HG03439 (cell line): ENCODE measurements at regions not wholly inside any gene's neighbourhood (a gene's known extent, or its start where the extent isn't known, plus 50 kb on each side); places are given as distances from the start of the nearest gene placed in this dataset.
A peak's percentile ranks its signal among the peaks of the same experiment; 100 is the strongest.

Source experiments
- ATAC-seq: cut with Tn5 transposase; IDR thresholded peaks from one replicate; pipeline ENCODE4 v1.9.1; 2021; ENCODE audit warnings: mild to moderate bottlenecking, moderate library complexity; ENCODE audit not compliant: unreplicated experiment

DNA sequence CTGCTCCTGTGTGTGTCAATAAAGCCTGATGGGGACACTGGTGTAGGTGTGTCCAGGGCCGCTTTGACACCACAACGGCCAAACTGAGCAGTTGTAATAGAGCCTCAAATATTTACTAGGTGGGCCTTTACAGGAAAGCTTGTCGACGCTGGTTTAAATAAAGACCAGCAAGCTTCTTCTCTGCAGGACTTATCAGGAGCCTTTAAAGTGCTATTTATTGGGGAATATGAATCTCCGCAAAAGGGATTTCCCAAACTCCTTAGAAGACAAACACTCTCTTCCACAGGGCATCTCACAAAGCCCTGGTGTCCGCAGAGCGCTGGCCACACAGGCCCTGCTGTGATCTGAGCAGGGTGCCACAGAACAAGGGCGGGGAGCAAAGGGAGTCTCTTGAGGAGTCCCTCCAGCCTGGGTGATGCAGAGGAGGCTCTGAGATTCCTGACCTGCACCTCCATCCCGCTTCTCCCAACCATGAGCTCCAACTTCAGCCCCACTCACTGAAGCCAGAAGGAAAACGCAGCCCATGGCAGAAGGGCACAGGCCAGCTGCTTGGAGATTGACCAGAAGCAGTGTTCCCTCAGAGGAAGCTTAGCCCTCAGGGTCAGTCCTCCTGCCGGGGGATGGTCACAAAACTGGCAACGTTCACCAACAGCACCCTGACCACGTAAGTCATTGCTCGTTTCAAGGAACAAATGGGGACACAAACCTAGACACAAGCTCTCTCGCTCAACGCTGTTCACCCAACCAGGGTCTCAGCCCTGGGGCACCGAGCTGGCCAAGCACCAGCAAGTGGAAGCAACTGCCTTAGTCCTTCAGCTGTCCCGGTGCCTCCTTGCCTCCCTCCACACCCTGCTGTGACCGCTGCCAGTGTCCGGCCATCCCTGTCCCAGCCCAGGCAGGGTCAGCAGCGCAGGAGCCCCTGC, 129.5 kb downstream of the OAT start:
- ATAC-seq: no peak

DNA sequence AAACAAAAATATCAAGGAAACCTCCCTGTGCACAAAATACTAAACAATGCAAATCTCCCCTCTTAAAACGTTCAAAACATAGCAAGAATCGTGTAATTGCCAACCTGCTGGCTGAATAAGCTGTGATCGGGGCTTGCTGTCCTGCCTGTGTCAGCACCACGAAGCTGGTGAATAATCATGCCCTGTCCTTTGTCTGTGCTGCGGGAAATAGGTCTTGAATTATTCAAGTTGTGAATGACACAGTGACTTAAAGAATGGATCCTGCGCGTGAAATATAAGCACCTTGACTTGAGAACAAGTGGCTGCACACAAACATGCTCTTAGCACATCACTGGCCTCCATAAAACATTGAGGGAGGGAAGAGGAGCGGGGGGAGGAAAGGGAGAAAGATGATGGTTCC, 130.2 kb downstream of the OAT start:
- ATAC-seq: no peak

DNA sequence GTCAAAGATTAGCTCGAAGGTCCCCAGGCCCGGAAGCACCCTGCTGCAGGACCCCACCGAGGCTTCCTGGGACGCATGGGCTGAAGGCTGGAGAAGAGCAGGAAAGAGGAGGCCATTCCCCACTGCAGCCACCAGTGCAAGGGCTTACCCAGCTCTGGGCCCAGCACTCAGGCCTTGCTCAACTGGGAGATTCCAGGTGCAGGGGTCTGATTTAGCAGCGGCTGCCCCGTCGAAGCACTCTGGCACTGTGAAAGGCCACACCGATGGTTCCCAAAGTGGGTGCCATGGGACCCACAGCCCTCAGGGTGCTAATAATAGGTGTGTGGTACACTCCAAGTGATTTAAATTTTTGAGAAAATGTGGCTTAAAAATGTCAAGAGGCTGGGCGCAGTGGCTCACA, 130.9 kb downstream of the OAT start:
- no peak for ATAC-seq

DNA sequence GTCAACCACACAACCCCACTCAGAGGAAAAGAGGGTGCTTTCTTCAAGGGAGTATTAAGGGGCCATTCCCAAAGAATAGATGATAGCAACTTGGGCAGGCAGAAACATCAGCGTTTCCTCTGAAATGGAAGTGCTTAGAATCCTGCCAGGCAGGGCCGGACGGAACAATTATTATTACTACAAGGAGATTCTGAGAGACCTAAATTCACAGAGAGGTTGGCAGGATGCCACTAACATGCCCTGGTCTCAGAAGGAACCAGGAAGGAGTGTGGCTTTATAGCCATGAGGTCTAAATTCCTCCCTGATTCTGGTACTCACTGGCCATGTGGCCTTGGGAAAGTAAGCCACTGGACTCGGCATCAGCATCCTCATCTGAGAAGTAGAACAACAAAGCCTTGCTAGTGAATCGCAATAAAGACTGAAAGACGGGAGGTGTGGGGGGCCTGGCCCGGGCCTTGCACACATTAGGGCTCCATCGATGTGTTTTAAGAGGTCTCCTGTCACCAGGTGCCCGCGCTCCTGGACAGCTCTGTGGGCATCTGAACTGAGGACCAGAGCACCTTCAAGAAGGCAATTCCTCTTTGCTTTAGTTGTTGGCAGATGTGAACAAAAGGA, 131.5 kb downstream of the OAT start:
- no peak for ATAC-seq

DNA sequence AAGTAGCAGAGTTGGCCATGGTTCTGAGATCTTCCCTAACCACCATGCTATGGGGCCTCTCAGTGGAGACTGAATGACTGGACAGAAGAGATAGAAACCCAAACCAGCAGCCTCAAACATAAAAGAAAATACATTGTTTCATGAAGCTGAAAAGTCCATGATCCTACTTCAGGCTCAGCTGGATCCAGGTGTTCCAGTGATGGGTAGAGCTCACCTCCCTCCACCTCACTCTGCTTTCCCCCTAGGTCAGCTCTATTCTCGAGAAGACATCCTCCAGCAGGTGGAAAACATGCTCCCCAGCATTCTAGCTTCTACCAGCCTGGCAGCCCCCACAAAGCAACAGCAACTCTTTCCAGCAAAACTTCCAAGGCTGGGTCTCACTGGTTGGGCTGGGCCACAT, 132.1 kb downstream of the OAT start:
- ATAC-seq: no peak

DNA sequence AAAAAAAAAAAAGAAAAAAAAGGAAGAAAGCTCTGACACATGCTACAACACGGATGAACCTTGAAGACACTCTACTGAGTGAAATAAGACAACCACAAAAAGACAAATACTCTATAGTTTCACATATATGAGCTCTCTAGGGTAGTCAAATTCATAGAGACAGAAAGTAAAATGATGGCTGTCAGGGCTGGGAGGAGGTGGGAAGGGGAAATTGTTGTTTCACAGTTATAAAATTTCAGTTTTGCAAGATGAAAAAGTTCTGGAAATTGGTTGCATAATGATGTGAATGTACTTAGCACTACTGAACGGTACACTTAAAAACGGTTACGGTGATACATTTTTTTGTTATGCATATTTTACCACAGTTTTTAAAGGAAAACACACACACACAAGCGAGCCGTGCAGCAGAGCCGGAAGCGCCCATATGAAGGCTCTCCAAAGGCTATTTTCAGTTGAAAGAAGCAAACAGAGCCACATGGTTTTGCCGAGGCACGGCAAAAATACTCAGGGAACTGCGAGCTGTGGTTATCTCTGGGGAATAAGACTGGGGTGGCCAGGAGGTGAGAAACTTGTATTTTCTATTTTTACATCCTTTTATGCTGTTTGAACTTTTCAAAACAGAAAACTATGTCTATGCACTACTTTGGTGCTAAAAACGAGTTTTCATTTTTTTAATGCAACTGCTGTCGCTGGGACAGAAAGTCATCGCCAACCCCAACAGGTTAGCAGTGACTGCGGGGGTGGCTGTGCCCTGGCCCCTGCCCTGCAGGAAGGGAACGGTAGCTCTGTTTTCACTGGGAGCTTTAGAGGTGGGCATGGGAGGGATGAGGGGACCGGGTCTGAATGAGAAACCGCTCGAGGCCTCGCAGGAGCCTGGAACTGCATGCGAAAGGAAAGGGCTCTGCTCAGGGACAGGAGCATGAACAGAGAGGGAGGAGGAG, 132.9 kb downstream of the OAT start:
- ATAC-seq: peak; percentile 70

DNA sequence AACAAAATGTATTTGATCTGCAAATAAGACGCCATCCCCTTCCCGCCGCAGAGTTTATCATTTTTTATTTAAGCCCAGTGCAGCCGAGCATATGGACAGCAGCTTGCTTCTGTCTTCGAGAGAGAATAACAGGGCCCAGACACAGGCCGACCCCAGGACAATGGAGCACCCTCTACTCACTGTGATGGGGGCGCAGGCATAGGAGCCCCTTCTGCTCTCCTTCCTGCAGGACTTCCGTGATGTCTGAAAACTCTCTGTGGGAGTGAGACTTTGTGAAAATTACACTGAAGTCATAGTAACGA, 134.8 kb downstream of the OAT start:
- no peak for ATAC-seq

DNA sequence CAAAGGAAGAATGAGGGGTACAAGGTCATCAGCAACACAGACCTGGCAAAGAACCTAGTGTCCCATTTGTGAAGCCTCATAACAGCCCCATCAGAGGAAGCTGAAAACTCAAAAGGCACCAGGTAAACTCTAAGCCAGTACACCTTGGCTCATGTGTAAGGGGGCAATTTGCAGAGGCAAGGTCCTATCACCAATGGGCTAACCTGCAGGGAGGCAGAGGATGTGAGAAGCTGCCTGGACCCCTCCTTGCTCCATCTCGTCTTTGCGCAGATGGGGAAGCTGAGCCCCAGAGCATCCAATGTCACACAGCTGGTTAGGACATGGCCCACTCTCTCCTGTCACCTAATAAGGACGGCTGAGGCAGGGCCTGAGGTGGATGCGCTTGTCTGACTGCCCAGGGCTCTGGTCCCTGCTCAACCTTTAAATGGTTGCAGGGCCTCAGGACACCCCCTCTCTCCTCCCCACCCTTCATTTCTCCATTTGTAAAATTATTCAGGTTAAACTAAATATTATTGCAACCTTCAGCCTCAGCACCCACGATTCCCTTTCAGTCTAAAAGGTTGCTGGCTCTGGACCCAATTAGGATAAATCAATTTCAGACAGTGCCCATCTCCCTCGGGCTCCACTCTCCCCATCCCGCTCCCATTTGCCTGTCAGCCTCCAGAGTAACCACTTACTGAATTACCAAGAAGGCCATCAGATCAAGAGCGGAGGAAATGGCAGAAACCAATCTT, 135.3 kb downstream of the OAT start:
- ATAC-seq: no peak

DNA sequence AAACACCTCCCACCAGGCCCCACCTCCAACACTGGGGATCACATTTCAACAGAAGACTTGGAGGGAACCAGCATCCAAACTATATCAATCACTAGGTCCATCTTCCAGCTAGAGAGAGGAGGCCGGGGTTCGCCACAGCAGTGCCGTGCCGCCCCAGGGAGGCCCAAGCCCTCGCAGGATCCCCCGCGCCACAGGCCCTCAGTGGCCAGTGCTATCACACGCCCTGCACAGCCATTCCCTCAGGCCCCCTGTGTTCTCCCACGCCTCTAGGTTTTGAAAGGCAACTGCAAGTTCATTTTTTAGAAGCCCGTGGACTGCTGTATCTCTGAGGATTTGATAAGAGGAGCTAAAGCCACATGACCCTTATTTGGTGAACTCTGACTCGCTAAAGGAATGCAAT, 136.4 kb downstream of the OAT start:
- no peak for ATAC-seq

DNA sequence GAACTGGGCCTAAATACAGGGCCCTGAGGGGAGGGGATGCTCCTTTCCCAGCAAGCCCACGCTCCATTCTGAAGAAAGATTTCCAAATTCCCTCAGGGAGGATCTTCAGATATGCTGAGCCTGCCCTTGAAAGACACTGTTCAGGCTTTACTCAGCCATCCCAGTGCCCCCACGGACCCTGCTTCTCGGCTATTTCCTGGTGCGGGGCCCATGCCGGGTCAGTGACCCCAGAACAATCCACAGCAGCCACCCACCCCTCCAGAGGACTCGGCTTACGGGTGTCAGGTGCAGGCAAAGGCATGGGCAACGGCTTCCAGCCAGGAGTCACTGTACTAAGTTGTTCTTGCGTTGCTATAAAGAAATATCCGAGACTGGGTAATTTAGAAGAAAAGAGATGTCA, 137.1 kb downstream of the OAT start:
- no peak for ATAC-seq

DNA sequence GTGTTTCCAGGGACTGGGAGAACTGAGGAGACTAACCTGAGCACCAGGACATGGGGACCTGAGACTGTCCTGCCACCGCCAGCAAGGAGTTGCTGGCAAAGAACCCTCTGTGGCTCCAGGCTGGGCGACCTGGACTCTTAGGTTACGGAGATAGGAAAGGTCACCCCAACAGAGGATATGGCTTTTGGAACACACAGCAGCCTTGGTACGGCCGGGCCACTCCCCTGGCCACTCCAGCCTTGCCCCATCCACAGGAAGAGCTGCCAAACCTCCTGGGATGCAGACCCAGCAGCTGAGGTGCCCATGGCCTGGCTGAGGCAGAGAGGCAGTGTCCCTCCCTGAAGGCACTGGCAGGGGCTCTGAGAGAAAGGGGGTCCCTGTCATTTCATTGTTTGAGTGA, 137.8 kb downstream of the OAT start:
- no peak for ATAC-seq

DNA sequence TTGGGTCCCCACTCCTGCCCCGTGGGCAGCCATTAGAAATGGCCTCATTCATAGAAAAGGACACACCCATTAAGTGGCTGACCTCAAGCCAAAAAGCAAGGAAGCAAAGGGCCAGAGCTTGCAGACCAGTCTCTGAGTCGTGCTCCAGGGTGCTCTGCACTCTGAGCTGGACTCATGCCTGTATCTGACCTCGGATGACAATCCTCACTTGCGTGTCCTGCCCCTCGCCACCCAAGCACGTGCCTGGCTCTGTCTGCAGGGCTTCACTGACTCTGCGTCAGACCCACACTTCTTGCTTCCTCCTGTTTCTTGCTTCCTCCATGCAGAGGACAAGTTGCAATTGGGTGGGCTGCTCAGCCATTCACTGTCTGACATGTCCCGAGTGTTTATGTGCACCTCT, 138.8 kb downstream of the OAT start:
- no peak for ATAC-seq

DNA sequence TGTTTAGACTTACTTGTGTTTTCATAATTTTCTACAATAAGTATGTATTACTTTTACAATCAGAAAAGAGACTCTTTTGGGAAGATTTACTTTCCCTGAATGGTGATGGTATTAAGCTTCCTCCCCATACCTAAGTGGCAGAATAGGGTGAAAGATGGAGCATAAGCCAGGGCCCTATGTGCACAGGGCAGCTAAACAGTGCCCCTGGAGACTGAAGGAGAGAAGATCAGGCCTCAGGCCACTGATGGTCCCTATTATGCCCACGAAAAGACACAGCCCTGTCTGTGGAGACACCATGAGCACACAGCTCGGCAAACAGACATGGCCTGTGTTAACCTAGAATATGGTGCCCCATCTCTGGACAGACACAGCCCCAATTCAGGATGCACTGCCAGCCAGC, 139.4 kb downstream of the OAT start:
- ATAC-seq: no peak

DNA sequence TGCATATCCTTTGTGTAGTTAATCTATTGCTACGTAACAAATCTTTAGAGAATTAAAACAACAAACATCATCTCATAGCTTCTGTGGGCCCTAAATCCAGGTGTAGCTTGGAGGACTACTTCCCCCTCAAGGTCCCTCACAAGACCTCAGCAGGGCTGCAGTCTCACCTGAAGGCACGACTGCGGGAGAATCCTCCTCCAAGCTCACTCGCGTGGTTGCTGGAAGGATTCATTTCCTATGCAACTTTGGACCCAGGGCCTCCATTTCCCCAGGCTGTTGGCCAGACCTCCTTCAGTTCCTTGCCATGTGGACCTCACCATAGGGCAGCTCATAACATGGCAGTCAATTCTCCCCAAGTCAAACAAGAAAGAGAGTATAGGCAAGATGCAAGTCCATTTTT, 140.4 kb downstream of the OAT start:
- ATAC-seq: no peak

DNA sequence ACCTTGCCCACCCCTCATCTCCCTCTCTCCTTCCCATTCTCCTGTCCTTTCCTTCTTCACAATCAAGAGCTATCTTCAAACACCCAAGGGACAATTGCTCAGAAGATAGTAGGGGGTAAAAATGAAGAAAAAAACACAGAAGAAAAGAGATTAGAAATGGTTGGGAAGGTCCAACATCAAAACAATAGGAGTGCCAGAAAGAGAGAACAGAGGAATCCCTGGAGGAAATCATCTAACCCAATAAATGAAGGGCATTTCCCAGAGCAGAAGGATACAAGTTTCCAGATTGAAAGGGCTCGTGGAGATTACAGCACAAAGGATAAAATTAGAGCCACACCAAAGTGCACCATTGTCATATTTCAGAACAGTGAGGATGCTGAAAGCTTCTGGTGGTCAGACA, 145.6 kb downstream of the OAT start:
- ATAC-seq: no peak

DNA sequence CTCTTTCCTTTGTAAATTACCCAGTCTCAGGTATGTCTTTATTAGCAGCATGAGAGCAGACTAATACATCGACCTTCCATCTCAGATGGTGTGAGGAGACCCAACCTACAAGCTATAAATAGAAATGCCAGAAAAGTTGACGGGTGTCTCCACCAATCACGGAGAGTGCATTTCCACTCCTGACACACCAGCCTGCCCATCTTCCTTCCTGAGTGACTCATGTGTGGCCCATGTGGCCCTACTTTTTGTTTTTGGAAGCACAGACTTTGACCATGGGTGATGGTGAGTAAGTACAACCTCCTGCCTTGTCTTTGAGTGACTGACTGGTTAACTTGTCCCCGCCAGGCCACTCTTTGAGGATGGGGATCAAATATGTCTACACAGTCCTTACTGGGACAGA, 147.0 kb downstream of the OAT start:
- no peak for ATAC-seq

DNA sequence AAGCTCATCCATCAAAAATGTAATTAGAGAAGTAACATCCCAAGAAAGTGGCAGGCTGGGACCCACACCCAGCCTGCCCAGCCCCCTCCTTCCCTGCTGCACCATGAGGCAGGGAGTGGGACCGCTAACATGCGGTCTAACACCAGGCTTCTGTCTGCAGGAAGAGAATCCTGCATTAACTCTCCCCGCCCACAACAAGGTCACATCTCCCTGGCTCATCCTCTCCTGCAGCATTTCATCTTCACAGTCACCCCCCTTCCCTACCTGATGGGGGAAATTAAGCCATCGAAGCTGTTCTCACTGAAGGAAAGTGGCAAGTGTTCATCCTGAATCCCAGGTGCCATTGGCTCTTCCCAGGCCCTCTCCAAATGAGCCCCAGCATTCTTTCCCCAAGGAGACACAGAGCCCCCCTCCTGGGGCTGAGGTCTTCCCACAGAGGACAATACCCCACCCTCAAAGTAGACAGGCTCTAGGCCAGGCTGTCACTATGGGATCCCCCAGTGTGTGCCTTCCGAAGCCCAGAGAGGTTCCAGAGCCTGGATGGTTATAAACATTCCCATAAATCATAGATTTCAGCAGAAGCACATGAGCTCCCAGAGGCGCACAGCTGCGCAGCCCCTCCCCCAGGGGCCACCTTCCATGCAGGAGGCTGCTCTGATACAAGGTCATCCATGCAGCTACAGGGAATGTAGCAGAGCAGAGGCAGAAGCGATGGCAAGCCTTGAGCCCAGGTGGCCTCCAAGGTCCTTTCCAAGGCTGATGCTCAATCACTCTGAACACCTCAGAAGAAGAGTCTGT, 148.0 kb downstream of the OAT start:
- no peak for ATAC-seq

DNA sequence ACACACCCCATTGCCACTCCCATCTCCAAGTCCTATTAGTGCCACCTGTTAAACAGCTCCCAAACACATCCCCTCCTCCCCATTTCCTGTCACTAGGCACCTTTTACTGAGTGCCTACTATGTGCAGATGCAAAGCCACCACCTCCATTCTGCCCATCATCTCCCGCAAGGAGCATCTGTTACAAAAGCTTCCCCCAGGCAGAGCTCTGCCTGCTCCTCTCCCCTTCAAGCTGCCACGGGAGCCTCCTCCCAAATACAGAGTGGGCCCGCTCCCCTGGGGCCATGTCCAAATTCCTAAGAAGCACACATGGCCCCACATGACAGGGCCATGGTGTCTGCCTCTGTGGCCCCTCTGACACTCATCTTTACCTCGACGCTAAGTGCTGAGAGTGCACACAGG, 149.7 kb downstream of the OAT start:
- ATAC-seq: no peak

DNA sequence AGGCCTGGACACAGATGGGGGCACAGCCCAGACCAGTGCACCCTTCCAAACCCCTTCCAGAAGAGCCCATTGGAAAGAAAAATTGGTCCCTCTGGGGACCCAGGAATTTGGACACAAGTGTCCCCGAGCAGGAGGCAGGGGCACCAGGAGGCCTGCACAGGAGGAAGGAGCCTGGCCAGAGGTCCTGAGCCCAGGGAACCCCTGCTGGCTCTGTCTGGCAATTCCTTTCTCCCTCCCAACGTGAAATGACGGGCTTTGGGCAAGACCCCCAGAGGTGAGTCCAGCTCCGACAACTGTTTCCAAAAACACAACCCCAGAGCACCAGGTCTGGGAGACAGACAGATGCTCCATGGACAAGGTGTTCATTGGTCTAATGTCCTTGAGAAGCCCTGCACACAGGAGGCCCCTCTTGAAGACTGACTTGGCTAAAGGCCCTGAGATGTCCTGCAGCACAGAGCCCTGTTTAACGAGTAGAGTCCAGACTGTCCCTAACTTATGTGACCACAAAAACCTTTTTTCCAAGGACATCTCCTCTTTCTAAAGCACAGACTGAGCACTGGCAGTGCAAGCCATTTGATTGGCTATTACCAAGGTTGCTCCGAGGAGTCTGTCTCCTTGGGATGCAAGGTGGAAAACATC, 150.7 kb downstream of the OAT start:
- ATAC-seq: no peak
